PFSK-1 (cell line): ENCODE measurements at regions not wholly inside any gene's neighbourhood (a gene's known extent, or its start where the extent isn't known, plus 50 kb on each side); places are given as distances from the start of the nearest gene placed in this dataset.
A peak's percentile ranks its signal among the peaks of the same experiment; 100 is the strongest.

Source experiments
- FOXP2 ChIP-seq: optimal IDR thresholded peaks from 2 replicates; pipeline ENCODE3; 2011; ENCODE audit warnings: borderline replicate concordance, control low read depth, inconsistent platforms; ENCODE audit not compliant: insufficient read depth; ENCODE audit errors: extremely low read length, extremely low read depth
- POLR2AphosphoS5 ChIP-seq: IDR thresholded peaks from 2 replicates; pipeline ENCODE4 v1.6.1; 2012; ENCODE audit warnings: low read depth, mild to moderate bottlenecking, control low read depth, low read length, moderate library complexity
- SIN3A ChIP-seq: IDR thresholded peaks from 2 replicates; pipeline ENCODE4 v1.6.1; 2012; ENCODE audit warnings: mild to moderate bottlenecking, low read length, moderate library complexity, borderline replicate concordance; ENCODE audit not compliant: insufficient read depth
- TAF1 ChIP-seq: IDR thresholded peaks from 2 replicates; pipeline ENCODE4 v1.6.1; 2012; ENCODE audit warnings: low read length, control low read depth, borderline replicate concordance; ENCODE audit not compliant: insufficient read depth
- TF ChIP-seq, protein P1 (sequence below), 2 experiments: IDR thresholded peaks; 2 replicates each; pipeline versions ENCODE4 v1.6.1 to v1.8.0; 2011 to 2012; ENCODE audit warnings: low read depth in 2 of 2, low read length in 2 of 2, control low read depth in 1 of 2, inconsistent platforms in 1 of 2, mild to moderate bottlenecking in 1 of 2, moderate library complexity in 1 of 2; ENCODE audit not compliant: insufficient read depth in 1 of 2

DNA sequence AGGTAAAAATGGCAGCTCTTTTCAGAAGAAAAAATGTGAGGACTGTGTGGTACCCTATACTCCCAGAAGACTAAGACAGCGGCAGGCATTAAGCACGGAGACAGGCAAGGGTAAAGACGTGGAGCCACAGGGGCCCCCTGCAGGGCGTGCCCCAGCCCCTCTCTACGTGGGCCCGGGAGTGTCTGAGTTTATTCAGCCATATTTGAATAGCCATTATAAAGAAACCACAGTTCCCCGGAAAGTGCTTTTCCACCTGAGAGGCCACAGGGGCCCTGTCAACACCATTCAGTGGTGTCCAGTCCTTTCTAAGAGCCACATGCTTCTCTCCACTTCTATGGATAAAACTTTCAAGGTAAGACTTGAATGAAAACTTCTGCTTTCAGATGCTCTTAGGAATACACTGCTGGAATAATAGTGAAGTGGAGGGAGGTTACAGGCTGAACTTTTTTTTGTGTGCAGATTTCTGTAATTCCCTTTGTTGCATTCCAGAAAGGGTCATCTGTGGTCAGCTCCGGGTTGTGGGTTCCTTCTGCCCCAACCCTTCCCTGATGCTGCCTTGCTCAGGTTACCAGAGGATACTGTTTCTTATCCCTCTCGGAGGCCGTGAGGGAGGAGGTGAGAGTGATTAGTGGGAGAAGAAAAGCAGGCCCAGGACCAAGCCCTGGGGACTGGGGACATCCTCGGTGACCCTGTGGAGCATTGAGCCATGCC lies 58.4 kb downstream of the SLC25A47 start:
- no peak for TF ChIP-seq TAF1
- TF ChIP-seq POLR2AphosphoS5: no peak
- TF ChIP-seq, protein P1, sequence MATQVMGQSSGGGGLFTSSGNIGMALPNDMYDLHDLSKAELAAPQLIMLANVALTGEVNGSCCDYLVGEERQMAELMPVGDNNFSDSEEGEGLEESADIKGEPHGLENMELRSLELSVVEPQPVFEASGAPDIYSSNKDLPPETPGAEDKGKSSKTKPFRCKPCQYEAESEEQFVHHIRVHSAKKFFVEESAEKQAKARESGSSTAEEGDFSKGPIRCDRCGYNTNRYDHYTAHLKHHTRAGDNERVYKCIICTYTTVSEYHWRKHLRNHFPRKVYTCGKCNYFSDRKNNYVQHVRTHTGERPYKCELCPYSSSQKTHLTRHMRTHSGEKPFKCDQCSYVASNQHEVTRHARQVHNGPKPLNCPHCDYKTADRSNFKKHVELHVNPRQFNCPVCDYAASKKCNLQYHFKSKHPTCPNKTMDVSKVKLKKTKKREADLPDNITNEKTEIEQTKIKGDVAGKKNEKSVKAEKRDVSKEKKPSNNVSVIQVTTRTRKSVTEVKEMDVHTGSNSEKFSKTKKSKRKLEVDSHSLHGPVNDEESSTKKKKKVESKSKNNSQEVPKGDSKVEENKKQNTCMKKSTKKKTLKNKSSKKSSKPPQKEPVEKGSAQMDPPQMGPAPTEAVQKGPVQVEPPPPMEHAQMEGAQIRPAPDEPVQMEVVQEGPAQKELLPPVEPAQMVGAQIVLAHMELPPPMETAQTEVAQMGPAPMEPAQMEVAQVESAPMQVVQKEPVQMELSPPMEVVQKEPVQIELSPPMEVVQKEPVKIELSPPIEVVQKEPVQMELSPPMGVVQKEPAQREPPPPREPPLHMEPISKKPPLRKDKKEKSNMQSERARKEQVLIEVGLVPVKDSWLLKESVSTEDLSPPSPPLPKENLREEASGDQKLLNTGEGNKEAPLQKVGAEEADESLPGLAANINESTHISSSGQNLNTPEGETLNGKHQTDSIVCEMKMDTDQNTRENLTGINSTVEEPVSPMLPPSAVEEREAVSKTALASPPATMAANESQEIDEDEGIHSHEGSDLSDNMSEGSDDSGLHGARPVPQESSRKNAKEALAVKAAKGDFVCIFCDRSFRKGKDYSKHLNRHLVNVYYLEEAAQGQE (IDR thresholded peaks at IDR 0.05; ENCODE audit: insufficient read depth in 1 of 2, low read depth in 2 of 2, low read length in 2 of 2): no peak
- TF ChIP-seq FOXP2: no peak
- TF ChIP-seq SIN3A: no peak

DNA sequence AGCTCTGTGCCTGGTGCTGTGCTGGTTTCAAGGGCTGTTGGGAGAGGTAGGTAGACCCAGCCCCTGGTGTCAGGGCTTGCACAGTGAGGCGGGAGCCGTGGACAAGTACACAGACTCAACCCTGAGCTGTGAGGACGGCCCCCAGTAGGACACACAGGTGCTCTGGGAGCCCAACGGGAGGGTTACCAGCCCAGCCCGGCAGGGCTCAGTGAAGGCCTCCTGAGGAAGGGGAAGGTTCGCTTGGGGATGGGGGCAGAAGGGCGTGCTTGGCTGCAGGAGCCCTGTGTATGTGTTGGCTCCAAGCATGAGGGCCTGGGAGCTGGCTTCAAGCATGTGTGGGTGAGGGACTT lies 58.9 kb downstream of the SLC25A47 start:
- TF ChIP-seq, protein P1 (IDR thresholded peaks at IDR 0.05; ENCODE audit: insufficient read depth in 1 of 2, low read depth in 2 of 2, low read length in 2 of 2): no peak
- TF ChIP-seq FOXP2 (no peak), POLR2AphosphoS5 (no peak), TAF1 (no peak), SIN3A (no peak)

DNA sequence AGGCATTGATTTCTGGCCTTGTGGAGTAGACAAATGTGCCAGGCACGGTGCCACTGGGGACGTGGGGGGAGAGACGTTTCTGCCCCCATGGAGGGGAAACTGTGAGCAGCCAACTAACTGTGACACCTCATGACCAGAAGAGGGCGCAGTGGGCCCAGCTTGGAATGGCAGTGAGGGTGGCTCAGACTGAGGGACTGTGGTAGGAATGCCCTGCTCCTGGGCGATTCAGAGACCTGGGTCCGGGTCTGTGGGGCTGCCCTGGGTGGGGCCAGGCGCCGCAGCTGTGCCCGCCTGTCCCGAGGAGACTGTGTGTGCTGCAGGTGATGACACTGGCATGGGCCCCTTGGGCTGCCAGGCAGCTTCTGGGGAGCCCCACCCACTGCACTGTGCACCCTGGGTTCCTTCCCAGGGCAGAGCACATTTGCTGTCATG lies 60.6 kb downstream of the SLC25A47 start:
- TF ChIP-seq POLR2AphosphoS5: no peak
- TF ChIP-seq FOXP2: peak; percentile 55
- TF ChIP-seq, protein P1 (IDR thresholded peaks at IDR 0.05; ENCODE audit: insufficient read depth in 1 of 2, low read depth in 2 of 2, low read length in 2 of 2): no peak
- no peak for TF ChIP-seq SIN3A
- no peak for TF ChIP-seq TAF1

DNA sequence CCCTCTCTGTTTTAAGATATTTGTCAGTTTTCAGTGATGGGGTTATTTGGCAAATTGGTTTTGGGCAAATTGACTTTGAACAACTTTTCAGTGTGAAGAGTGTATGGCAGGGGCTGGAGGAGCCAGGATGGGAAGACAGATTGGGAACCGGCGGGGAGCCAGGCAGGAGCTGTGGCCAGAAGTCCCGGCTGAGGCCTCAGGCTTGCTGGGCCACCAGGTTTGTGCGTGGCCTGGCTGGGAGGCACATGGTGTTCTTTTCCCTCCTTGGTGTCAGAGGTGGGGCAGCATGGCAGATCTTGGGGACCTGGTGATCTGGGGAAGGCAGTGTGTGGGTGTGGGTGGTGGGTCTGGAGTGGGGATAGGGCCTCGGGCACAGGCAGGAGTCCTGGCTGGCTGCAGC lies 61.1 kb downstream of the SLC25A47 start:
- TF ChIP-seq FOXP2 (no peak), TAF1 (no peak), POLR2AphosphoS5 (no peak), SIN3A (no peak)
- TF ChIP-seq, protein P1 (IDR thresholded peaks at IDR 0.05; ENCODE audit: insufficient read depth in 1 of 2, low read depth in 2 of 2, low read length in 2 of 2): no peak
